HUES6 (cell line): ENCODE measurements at regions not wholly inside any gene's neighbourhood (a gene's known extent, or its start where the extent isn't known, plus 50 kb on each side); places are given as distances from the start of the nearest gene placed in this dataset.
A peak's percentile ranks its signal among the peaks of the same experiment; 100 is the strongest.
"Not testable (repeated sequence)": the region's sequence is repeated elsewhere in the genome, so short reads cannot be mapped to it uniquely, and the experiment has no call there.

Experiments used
- H3K27ac ChIP-seq: 2 replicates; pipeline ENCODE4 v1.7.0; 2013; ENCODE audit warnings: low read depth, mild to moderate bottlenecking, low read length, inconsistent platforms
- H3K27me3 ChIP-seq: 2 replicates; pipeline ENCODE4 v1.6.1; 2013; ENCODE audit warnings: low read length; ENCODE audit not compliant: control insufficient read depth, insufficient read depth
- H3K36me3 ChIP-seq: 2 replicates; pipeline ENCODE4 v1.6.1; 2013; ENCODE audit warnings: low read length; ENCODE audit not compliant: control insufficient read depth, insufficient read depth
- H3K4me1 ChIP-seq: 2 replicates; pipeline ENCODE4 v1.6.1; 2013; ENCODE audit warnings: low read length; ENCODE audit not compliant: control insufficient read depth, insufficient read depth
- H3K4me3 ChIP-seq: 2 replicates; pipeline ENCODE4 v1.5.1; 2013; ENCODE audit warnings: low read depth, low read length
- H3K9ac ChIP-seq: one replicate; pipeline ENCODE4 v1.6.1; 2013; ENCODE audit warnings: mild to moderate bottlenecking, low read length
- H3K9me3 ChIP-seq: 2 replicates; pipeline ENCODE4 v1.6.1; 2013; ENCODE audit warnings: low read depth, low read length; ENCODE audit not compliant: control insufficient read depth, insufficient read depth

GRCh38 chr2:242056026-242056425, 186.5 kb downstream of the RTP5 start:
- Histone ChIP-seq H3K9me3 (peaks cover 21% of the 10 kb centered on the region), H3K4me3 (no peak overlapping the region), H3K9ac (no peak overlapping the region), H3K27me3 (peaks cover 54% of the 10 kb centered on the region), H3K4me1 (no peaks in the 10 kb centered on the region), H3K36me3 (no peaks in the 10 kb centered on the region), H3K27ac (no peak overlapping the region)

DNA sequence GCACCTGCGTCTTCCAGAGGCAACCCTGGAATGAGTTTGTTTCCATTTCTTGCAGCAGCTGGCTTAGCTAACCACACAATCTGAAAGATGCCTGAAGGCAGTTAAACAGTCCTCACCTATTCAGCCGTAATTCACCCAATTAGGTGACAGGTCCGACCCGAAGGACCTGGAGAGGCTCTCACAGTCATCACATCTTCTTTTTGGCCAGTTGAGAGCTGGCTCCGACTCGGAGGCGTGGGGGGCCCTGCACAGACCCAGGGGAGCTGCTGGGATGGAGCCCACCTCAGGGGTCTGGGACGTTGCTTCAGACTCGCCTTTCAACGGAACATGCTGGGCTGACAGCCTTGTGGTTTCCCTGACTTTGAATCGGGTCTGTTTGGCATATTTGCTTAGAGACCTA, 187.3 kb downstream of the RTP5 start:
- peaks cover 23% of the 10 kb centered on the region for H3K9me3 ChIP-seq
- peaks cover 46% of the 10 kb centered on the region for H3K27me3 ChIP-seq
- H3K27ac ChIP-seq = no peak overlapping the region
- H3K36me3 ChIP-seq = no peaks in the 10 kb centered on the region
- no peak overlapping the region for H3K4me3 ChIP-seq
- no peaks in the 10 kb centered on the region for H3K4me1 ChIP-seq
- H3K9ac ChIP-seq = no peak overlapping the region

GRCh38 chr2:242057379-242058040, 188.0 kb downstream of the RTP5 start:
- Histone ChIP-seq H3K9me3 (peaks cover 30% of the 10 kb centered on the region), H3K36me3 (no peaks in the 10 kb centered on the region), H3K4me3 (no peak overlapping the region), H3K4me1 (no peaks in the 10 kb centered on the region), H3K27me3 (peaks cover 41% of the 10 kb centered on the region), H3K27ac (no peak overlapping the region), H3K9ac (no peak overlapping the region)

DNA sequence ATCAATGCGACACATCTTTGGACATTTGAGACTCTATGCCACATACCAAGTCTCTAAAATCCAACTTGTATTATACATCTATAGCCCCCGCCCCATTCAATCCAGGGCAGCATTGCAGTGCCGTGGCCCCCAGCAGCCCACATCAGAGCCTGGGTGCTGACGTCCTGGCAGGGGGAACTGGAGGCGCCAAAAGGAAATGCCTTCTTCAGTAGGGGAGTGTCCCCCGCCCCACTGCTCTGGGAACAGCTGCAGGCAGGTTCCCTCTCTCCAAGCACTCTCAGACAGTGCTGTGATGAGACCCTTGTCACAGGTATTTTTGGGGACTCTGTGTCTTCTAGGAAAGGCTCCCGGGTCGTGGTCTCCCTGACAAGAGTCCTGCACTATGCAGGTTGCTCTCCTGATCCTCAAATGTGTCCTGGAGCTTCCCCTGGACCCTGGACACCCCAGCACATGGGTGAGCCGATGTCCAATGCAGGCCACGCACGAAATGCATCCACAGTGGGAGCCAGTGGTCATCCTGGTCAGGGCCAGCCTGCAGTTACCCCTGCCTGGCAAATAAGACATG, 188.7 kb downstream of the RTP5 start:
- Histone ChIP-seq H3K9me3 (peaks cover 34% of the 10 kb centered on the region), H3K9ac (no peak overlapping the region), H3K4me3 (no peak overlapping the region), H3K36me3 (no peaks in the 10 kb centered on the region), H3K27me3 (peaks cover 34% of the 10 kb centered on the region), H3K4me1 (no peaks in the 10 kb centered on the region), H3K27ac (no peak overlapping the region)

GRCh38 chr2:242059566-242059965, 190.0 kb downstream of the RTP5 start:
- Histone ChIP-seq H3K27ac (no peak overlapping the region), H3K36me3 (no peaks in the 10 kb centered on the region), H3K9me3 (peaks cover 34% of the 10 kb centered on the region), H3K27me3 (peaks cover 22% of the 10 kb centered on the region), H3K9ac (no peak overlapping the region), H3K4me3 (no peak overlapping the region), H3K4me1 (peaks cover 10% of the 10 kb centered on the region)

DNA sequence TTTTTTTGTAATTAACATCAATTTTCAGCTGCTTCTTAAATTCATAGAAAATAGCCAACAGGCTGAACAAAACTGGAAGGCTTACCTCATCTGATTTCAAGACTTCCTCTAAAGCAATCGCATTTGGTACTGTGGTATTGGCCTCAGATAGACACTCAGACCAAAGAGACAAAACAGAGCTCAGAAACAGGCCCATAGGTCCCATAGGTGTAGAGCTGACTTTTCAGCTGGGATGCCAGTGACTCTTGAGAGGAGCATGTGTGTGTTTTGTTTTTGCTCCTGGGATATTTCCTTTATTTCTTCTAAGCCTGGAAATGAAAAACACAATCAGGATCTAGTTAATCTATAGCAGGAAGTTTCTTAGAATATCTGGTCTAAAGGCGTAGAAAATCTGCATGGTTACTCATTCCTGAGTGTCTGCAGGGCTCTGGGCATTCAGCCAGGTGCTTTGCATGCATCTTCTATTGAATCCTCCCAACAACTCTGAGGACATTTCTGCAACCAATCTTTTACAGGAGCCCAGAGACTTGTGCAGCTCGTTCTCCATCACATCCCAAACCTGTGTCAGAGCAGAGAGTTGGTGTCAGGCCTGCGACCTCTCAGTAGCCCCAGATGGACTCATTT, 190.8 kb downstream of the RTP5 start:
- H3K27ac ChIP-seq = no peak overlapping the region
- H3K27me3 ChIP-seq = peaks cover 15% of the 10 kb centered on the region
- H3K9ac ChIP-seq = no peak overlapping the region
- H3K4me1 ChIP-seq = peaks cover 13% of the 10 kb centered on the region
- H3K4me3 ChIP-seq = no peak overlapping the region
- H3K9me3 ChIP-seq = peaks cover 34% of the 10 kb centered on the region
- H3K36me3 ChIP-seq = no peaks in the 10 kb centered on the region

- H3K4me3 ChIP-seq, H3K27me3 ChIP-seq, H3K9ac ChIP-seq, H3K27ac ChIP-seq, H3K36me3 ChIP-seq: not testable (repeated sequence)
- peaks cover 34% of the 10 kb centered on the region for H3K9me3 ChIP-seq
- H3K4me1 ChIP-seq = peaks cover 13% of the 10 kb centered on the region
Observed at GRCh38 chr2:242061930-242062329, 192.4 kb downstream of the RTP5 start.

DNA sequence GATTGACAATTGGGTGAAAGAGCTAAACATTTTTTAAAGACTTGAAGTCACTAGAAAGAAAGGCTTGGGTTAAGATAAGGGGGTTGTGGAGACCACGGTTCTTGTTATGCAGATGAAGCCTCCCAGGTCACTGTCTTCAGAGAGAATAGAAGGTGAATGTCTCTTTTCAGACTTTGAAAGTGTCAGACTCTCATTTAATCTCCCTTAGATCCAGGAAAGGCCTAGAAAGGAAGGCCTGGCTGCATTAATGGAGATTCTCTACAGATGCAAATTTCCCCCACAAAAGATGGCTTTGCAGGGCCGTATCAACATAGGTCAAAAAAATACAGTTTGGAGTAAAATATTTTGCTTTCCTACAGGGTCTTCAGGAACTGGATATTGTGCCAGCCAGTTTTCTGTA, 193.9 kb downstream of the RTP5 start:
- Histone ChIP-seq H3K4me1 (peaks cover 13% of the 10 kb centered on the region), H3K36me3 (no peaks in the 10 kb centered on the region), H3K9ac (peak overlapping the region; percentile 32)

GRCh38 chr2:242063850-242064249, 194.3 kb downstream of the RTP5 start:
- peaks cover 13% of the 10 kb centered on the region for H3K4me1 ChIP-seq
- no peak overlapping the region for H3K4me3 ChIP-seq
- peaks cover 30% of the 10 kb centered on the region for H3K9me3 ChIP-seq
- H3K27ac ChIP-seq = peak overlapping the region; percentile 88
- peak overlapping the region; percentile 32 for H3K9ac ChIP-seq
- no peaks in the 10 kb centered on the region for H3K27me3 ChIP-seq
- H3K36me3 ChIP-seq = no peaks in the 10 kb centered on the region

More for the DNA sequence above, 193.9 kb downstream of the RTP5 start:
- peak overlapping the region; percentile 88 for H3K27ac ChIP-seq
- H3K4me3 ChIP-seq = no peak overlapping the region
- no peaks in the 10 kb centered on the region; the same call in 1 of the 2 replicates for H3K27me3 ChIP-seq
- peaks cover 32% of the 10 kb centered on the region for H3K9me3 ChIP-seq

DNA sequence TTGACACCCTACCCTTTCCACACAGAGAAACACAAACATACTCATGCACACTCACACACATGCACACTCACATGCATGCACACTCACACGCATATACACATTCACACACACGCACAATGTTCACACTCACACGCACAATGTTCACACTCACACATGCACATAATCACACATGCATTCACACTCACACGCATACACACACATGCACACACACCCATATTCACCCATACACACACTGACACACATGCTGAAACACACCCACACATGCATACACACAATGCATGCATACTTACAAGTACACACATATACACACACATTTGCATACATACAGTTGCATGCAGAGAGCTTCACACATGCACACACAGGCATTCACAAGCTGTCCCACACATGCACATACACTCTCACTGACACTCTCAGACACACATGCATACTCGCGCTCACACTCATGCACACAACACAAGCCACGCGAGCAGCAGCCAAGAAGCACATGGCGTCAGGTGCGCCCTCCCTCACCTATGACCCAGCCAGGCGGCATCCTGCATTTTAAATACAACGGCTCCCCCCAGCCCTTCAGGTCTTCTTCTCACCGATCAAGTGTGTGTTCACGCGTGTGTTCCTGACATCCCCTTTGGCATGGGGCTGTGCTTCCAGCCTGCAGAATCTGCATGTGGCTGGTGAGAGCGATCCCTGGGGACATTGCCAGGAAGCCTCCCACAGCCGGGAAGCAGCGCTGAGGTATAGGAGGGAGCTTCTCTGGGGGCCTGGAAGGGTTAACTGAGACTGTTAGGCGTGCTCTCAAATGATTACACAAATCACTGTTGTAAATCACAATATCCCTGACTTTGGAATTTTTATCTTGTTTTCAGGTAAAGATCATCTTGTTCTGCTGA, 195.1 kb downstream of the RTP5 start:
- no peaks in the 10 kb centered on the region for H3K36me3 ChIP-seq
- H3K9ac ChIP-seq = peak overlapping the region; percentile 32
- no peak overlapping the region for H3K4me3 ChIP-seq
- H3K27me3 ChIP-seq = no peaks in the 10 kb centered on the region
- H3K4me1 ChIP-seq = peaks cover 13% of the 10 kb centered on the region
- H3K27ac ChIP-seq = no peak overlapping the region
- H3K9me3 ChIP-seq = peaks cover 26% of the 10 kb centered on the region
